B cell (primary cell): ENCODE measurements at regions not wholly inside any gene's neighbourhood (a gene's known extent, or its start where the extent isn't known, plus 50 kb on each side); places are given as distances from the start of the nearest gene placed in this dataset.
"Not testable (repeated sequence)": the region's sequence is repeated elsewhere in the genome, so short reads cannot be mapped to it uniquely, and the experiment has no call there.

ENCODE experiments used
- ATAC-seq: fragments of 200-7000 bp; cut with Tn5 transposase; one replicate; pipeline ENCODE4 v1.10.0; 2021; ENCODE audit warnings: low read depth, mild to moderate bottlenecking, moderate number of reproducible peaks, moderate library complexity
- CTCF ChIA-PET: fragments of 350-600 bp; sonication (Branson Sonifier 250); formaldehyde crosslinking; loops from one replicate; lab custom pipeline; 2021; ENCODE audit warnings: antibody characterized with exemption, inconsistent platforms; lab: Charles Lee
- POLR2A ChIA-PET: fragments of 350-600 bp; sonication (Branson Sonifier 250); formaldehyde crosslinking; loops from one replicate; lab custom pipeline; 2021; ENCODE audit warnings: antibody characterized with exemption; lab: Charles Lee
- DNase-seq: peaks from one replicate; pipeline ENCODE4 v3.0.0; 2013
- H2AFZ ChIP-seq: 2 replicates; pipeline ENCODE4 v1.6.1; 2012; ENCODE audit warnings: mild to moderate bottlenecking, low read depth, low read length; ENCODE audit not compliant: insufficient read depth, poor library complexity, severe bottlenecking
- H3K27ac ChIP-seq, 2 donors: 1 replicate in 1 of 2; 2 replicates in 1 of 2; pipeline ENCODE4 v1.5.1; 2012 to 2013; ENCODE audit warnings: low read length in 2 of 2, mild to moderate bottlenecking in 2 of 2, moderate library complexity in 1 of 2
- H3K27me3 ChIP-seq, 4 experiments: fragments of 200-600 bp in 1 of 4; sonication (generic) in 1 of 4; replicated peaks in 1 of 4; 1 replicate in 2 of 4; 2 replicates in 2 of 4; pipeline versions ENCODE4 v1.6.1 to v1.7.0; 2013 to 2016; ENCODE audit warnings: low read length in 3 of 4, mild to moderate bottlenecking in 2 of 4, mixed read lengths in 1 of 4, moderate library complexity in 1 of 4; ENCODE audit not compliant: insufficient read depth in 4 of 4, control insufficient read depth in 3 of 4; ENCODE audit errors: control extremely low read depth in 1 of 4
- H3K36me3 ChIP-seq, 2 experiments: replicated peaks in 1 of 2; 1 replicate in 1 of 2; 2 replicates in 1 of 2; pipeline versions ENCODE4 v1.6.1 to v1.7.1; 2013; ENCODE audit warnings: low read length in 1 of 2; ENCODE audit not compliant: insufficient read depth in 2 of 2, control insufficient read depth in 1 of 2; ENCODE audit errors: control extremely low read depth in 1 of 2, extremely low read depth in 1 of 2
- H3K4me1 ChIP-seq, 2 donors: fragments of 200-600 bp in 1 of 2; sonication (generic) in 1 of 2; 1 replicate in 1 of 2; 2 replicates in 1 of 2; pipeline versions ENCODE4 v1.5.1 to v1.6.1; 2013 to 2017; ENCODE audit warnings: low read length in 2 of 2; ENCODE audit not compliant: control insufficient read depth in 2 of 2, insufficient read depth in 2 of 2
- H3K4me2 ChIP-seq: replicated peaks from 2 replicates; pipeline ENCODE3; 2012; ENCODE audit warnings: mild to moderate bottlenecking, low read depth, low read length; ENCODE audit not compliant: poor library complexity, severe bottlenecking
- H3K4me3 ChIP-seq, 5 experiments: fragments of 200-600 bp in 1 of 5; sonication (generic) in 1 of 5; 1 replicate in 3 of 5; 2 replicates in 2 of 5; pipeline versions ENCODE4 v1.5.1 to v1.7.0; 2011 to 2016; ENCODE audit warnings: low read length in 4 of 5, mild to moderate bottlenecking in 4 of 5, low read depth in 2 of 5, control low read depth in 1 of 5, moderate library complexity in 1 of 5; ENCODE audit not compliant: insufficient read depth in 1 of 5; ENCODE audit errors: control extremely low read depth in 1 of 5, extremely low read depth in 1 of 5
- H3K79me2 ChIP-seq: fragments of 200-600 bp; sonication (generic); one replicate; pipeline ENCODE4 v1.6.0; 2016; ENCODE audit warnings: low read length; ENCODE audit not compliant: control insufficient read depth, insufficient read depth
- H3K9ac ChIP-seq: fragments of 200-600 bp; sonication (generic); 2 replicates; pipeline ENCODE4 v1.6.1; 2017; ENCODE audit warnings: mild to moderate bottlenecking, low read length, moderate library complexity
- H3K9me3 ChIP-seq, 3 donors: one replicate each; pipeline versions ENCODE4 v1.6.1 to v1.7.1; 2013; ENCODE audit warnings: low read length in 2 of 3; ENCODE audit not compliant: control insufficient read depth in 2 of 3, insufficient read depth in 1 of 3; ENCODE audit errors: control extremely low read depth in 1 of 3
- H4K20me1 ChIP-seq: 2 replicates; pipeline ENCODE4 v1.6.0; 2012; ENCODE audit warnings: mild to moderate bottlenecking, low read length; ENCODE audit not compliant: insufficient read depth, control insufficient read depth, poor library complexity, severe bottlenecking
- H3K27ac Mint-ChIP-seq: one replicate; pipeline ENCODE4 v1.8.0; 2021; ENCODE audit warnings: mixed read lengths
- H3K27me3 Mint-ChIP-seq: one replicate; pipeline ENCODE4 v1.8.0; 2021; ENCODE audit warnings: mixed read lengths
- H3K4me1 Mint-ChIP-seq: one replicate; pipeline ENCODE4 v1.8.0; 2021; ENCODE audit warnings: mixed read lengths
- H3K4me3 Mint-ChIP-seq: one replicate; pipeline ENCODE4 v1.8.0; 2021; ENCODE audit warnings: mixed read lengths
- H3K9me3 Mint-ChIP-seq: one replicate; pipeline ENCODE4 v1.8.0; 2022; ENCODE audit warnings: mixed read lengths; ENCODE audit not compliant: insufficient read depth
- EZH2 ChIP-seq: IDR thresholded peaks from 2 replicates; pipeline ENCODE4 v1.6.1; 2012; ENCODE audit warnings: borderline replicate concordance, low read depth, mild to moderate bottlenecking, moderate library complexity, low read length; ENCODE audit not compliant: insufficient read depth, poor library complexity, severe bottlenecking
- WGBS: methylation state at CpG from one replicate; pipeline ENCODE4 v1.1.5; 2013; ENCODE audit warnings: missing lambda C conversion rate; ENCODE audit not compliant: insufficient coverage; 5-methylcytosine and 5-hydroxymethylcytosine counted together
- intact Hi-C: fragments of 100-400 bp; cut with micrococcal nuclease; formaldehyde crosslinking; loops from one replicate; pipeline ENCODE4 v1.10.0; 2022
- TF ChIP-seq, protein P1 (sequence below): fragments of 200-600 bp; IDR thresholded peaks from one replicate; pipeline ENCODE4 v1.8.0; 2022; ENCODE audit warnings: antibody characterized with exemption, mild to moderate bottlenecking

DNA sequence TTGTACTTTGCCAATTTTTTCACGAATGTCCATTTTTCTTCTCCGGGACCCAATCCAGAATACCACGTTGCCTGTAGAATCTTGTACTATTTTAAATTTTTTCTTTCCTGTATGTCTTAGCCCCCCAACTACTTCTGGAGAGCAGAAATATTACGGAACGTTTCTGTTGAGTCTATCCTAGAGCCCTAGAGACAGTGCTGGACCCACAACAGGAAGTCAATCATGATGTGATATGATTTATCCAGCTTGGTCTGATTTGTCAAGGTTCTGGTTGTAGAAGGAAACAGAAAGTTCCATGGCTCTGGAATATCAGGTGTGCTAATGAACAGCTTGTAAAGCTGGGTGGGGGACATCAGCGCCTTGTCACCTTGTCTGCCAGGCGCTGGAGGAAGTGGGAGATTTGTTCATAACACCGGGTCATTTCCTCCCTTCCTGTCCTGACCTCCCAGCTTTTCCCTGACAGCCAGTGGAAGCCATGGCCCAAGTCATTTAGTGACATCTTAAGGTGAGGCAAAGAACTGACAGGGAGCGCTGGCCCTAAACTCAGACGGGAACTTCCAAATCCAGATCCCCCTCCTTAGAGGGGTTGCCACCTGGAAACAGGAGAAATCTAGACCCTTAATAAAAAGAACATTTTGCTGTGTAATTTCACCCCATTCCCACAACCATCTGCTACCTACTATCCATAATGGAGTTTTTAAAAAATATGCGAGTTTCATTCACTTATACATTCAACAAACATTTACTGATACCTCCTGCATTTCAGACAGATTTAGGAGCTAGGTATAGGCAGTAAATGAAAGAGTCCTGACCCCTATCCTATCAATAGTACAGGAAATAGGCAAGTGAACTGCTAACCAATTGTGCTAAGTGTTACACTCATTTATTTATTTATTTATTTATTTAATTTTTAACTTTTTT is 130.5 kb downstream of the ZFP64 start:
- H3K27me3 ChIP-seq, result no peaks in the 10 kb centered on the region
- H3K27ac Mint-ChIP-seq, result no peak overlapping the region
- CTCF ChIA-PET, result interaction anchor here (0.6 kb wide), 1 partner anchor 1364 kb away, joined by 3 read pairs; no protein-coding TSS in a partner anchor
- H3K79me2 ChIP-seq, result no peaks in the 10 kb centered on the region
- H3K4me2 ChIP-seq, result no peak overlapping the region
- intact Hi-C loops, result no loop called here
- no peak overlapping the region for H3K27ac ChIP-seq
- no peaks in the 10 kb centered on the region for H3K36me3 ChIP-seq
- no peaks in the 10 kb centered on the region for H3K27me3 Mint-ChIP-seq
- H3K9me3 Mint-ChIP-seq, result peaks cover 7% of the 10 kb centered on the region
- no peaks in the 10 kb centered on the region for H3K4me1 ChIP-seq
- H3K4me3 ChIP-seq, result no peak overlapping the region
- no peak overlapping the region for H3K9ac ChIP-seq
- no peak overlapping the region for H3K4me3 Mint-ChIP-seq
- peaks cover 0 to 19% (median 11%) of the 10 kb centered on the region in 3 donors for H3K9me3 ChIP-seq
- H4K20me1 ChIP-seq, result no peaks in the 10 kb centered on the region
- no peak for ATAC-seq
- no peaks in the 10 kb centered on the region for H3K4me1 Mint-ChIP-seq
- TF ChIP-seq, protein P1, sequence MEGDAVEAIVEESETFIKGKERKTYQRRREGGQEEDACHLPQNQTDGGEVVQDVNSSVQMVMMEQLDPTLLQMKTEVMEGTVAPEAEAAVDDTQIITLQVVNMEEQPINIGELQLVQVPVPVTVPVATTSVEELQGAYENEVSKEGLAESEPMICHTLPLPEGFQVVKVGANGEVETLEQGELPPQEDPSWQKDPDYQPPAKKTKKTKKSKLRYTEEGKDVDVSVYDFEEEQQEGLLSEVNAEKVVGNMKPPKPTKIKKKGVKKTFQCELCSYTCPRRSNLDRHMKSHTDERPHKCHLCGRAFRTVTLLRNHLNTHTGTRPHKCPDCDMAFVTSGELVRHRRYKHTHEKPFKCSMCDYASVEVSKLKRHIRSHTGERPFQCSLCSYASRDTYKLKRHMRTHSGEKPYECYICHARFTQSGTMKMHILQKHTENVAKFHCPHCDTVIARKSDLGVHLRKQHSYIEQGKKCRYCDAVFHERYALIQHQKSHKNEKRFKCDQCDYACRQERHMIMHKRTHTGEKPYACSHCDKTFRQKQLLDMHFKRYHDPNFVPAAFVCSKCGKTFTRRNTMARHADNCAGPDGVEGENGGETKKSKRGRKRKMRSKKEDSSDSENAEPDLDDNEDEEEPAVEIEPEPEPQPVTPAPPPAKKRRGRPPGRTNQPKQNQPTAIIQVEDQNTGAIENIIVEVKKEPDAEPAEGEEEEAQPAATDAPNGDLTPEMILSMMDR, result no peak
- no peak for TF ChIP-seq EZH2
- no peak for DNase-seq
- no peak overlapping the region for H2AFZ ChIP-seq
- WGBS, result 65% methylated on average over 5 of the region's 11 CpGs
- POLR2A ChIA-PET, result no interaction called here

DNA sequence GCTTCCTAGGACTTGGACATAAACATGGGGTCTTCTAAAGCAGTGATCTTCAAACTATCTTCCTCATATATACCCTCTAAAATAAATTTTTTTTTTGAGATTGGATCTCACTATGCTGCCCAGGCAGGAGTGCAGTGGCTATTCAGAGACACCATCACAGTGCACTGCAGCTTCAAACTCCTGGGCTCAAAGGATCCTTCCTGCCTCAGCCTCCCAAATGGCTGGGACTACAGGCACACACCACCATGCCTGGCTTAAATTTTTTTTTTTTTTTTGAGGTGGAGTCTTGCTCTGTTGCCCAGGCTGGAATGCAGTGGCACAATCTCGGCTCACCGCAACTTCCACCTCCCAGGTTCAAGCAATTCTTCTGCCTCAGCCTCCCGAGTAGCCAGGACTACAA is 134.4 kb downstream of the ZFP64 start:
- POLR2A ChIA-PET, ATAC-seq: not testable (repeated sequence)
- 100% methylated on average over 2 of the region's 3 CpGs for WGBS

More for the DNA sequence above, 134.4 kb downstream of the ZFP64 start:
- H3K27me3 ChIP-seq, H3K27me3 Mint-ChIP-seq, H4K20me1 ChIP-seq, H3K4me2 ChIP-seq, H3K79me2 ChIP-seq, H3K9ac ChIP-seq, H3K27ac ChIP-seq, H3K36me3 ChIP-seq, H3K27ac Mint-ChIP-seq, H3K9me3 Mint-ChIP-seq, CTCF ChIA-PET, H2AFZ ChIP-seq, H3K4me1 ChIP-seq, DNase-seq, H3K4me3 ChIP-seq, H3K4me1 Mint-ChIP-seq, intact Hi-C loops, H3K4me3 Mint-ChIP-seq: not testable (repeated sequence)
- peaks cover 0 to 20% (median 12%) of the 10 kb centered on the region in 3 donors for H3K9me3 ChIP-seq
